ENCODE measurements at regions not wholly inside any gene's neighbourhood (a gene's known extent, or its start where the extent isn't known, plus 50 kb on each side); places are given as distances from the start of the nearest gene placed in this dataset.

- no peak for DNase-seq
- H3K4me1 ChIP-seq = no peaks in the 10 kb centered on the region
- intact Hi-C loops (cut with DNase I) = no loop called here
- TF ChIP-seq POLR2A (IDR thresholded peaks at IDR 0.05) (no peak), CTCF (IDR thresholded peaks at IDR 0.05) (no peak)
- H3K4me3 ChIP-seq = no peak overlapping the region
- peaks cover 0 to 13% (median 0%) of the 10 kb centered on the region in 3 donors for H3K9me3 ChIP-seq
- H3K36me3 ChIP-seq = no peaks in the 10 kb centered on the region
- no CpG with 5 or more reads among the region's 1 CpG for WGBS, 2 donors
- H3K27ac ChIP-seq = no peak overlapping the region
- no peaks in the 10 kb centered on the region for H3K27me3 ChIP-seq
These were observed 680.6 kb downstream of the ELAVL2 start for GRCh38 chr9:23145467-23145866.

- H3K27ac ChIP-seq = no peak overlapping the region
- H3K4me3 ChIP-seq = no peak overlapping the region
- no peaks in the 10 kb centered on the region for H3K36me3 ChIP-seq
- peaks cover 0 to 6% (median 0%) of the 10 kb centered on the region in 3 donors for H3K9me3 ChIP-seq
- TF ChIP-seq CTCF (IDR thresholded peaks at IDR 0.05) = no peak
- TF ChIP-seq POLR2A (IDR thresholded peaks at IDR 0.05) = no peak
- DNase-seq = no peak
- intact Hi-C loops (cut with DNase I) = no loop called here
- H3K4me1 ChIP-seq = no peaks in the 10 kb centered on the region
- WGBS, 2 donors = 81 to 93% methylated on average over 4 to 7 of the region's 7 CpGs
- H3K27me3 ChIP-seq = no peaks in the 10 kb centered on the region
These were observed 673.0 kb downstream of the ELAVL2 start for GRCh38 chr9:23153058-23153457.

- Histone ChIP-seq H3K36me3 (no peaks in the 10 kb centered on the region), H3K27ac (no peak overlapping the region), H3K4me1 (no peaks in the 10 kb centered on the region), H3K4me3 (no peak overlapping the region), H3K27me3 (no peaks in the 10 kb centered on the region), H3K9me3 (no peaks in the 10 kb centered on the region)
- no peak for DNase-seq
- intact Hi-C loops (cut with DNase I) = no loop called here
- 84 to 100% methylated on average over 2 of the region's 2 CpGs for WGBS, 2 donors
- TF ChIP-seq POLR2A (IDR thresholded peaks at IDR 0.05) = no peak
- TF ChIP-seq CTCF (IDR thresholded peaks at IDR 0.05) = no peak
These were observed 665.5 kb downstream of the ELAVL2 start for GRCh38 chr9:23160491-23160890.

GRCh38 chr9:23160952-23161469, 665.0 kb downstream of the ELAVL2 start:
- TF ChIP-seq CTCF (IDR thresholded peaks at IDR 0.05) (no peak), POLR2A (IDR thresholded peaks at IDR 0.05) (no peak)
- no peaks in the 10 kb centered on the region for H3K27me3 ChIP-seq
- no peak overlapping the region for H3K27ac ChIP-seq
- 43 to 86% methylated on average over 1 of the region's 1 CpG for WGBS, 2 donors
- no peak overlapping the region for H3K4me3 ChIP-seq
- no peaks in the 10 kb centered on the region for H3K9me3 ChIP-seq
- H3K36me3 ChIP-seq = no peaks in the 10 kb centered on the region
- intact Hi-C loops (cut with DNase I) = no loop called here
- DNase-seq = no peak
- no peaks in the 10 kb centered on the region for H3K4me1 ChIP-seq

- intact Hi-C loops (cut with DNase I) = no loop called here
- TF ChIP-seq POLR2A (IDR thresholded peaks at IDR 0.05) = no peak
- TF ChIP-seq CTCF (IDR thresholded peaks at IDR 0.05) = no peak
- Histone ChIP-seq H3K27ac (no peak overlapping the region), H3K9me3 (no peaks in the 10 kb centered on the region), H3K36me3 (no peaks in the 10 kb centered on the region), H3K4me1 (no peaks in the 10 kb centered on the region), H3K27me3 (no peaks in the 10 kb centered on the region), H3K4me3 (no peak overlapping the region)
- WGBS, 2 donors = 93% methylated on average over 3 of the region's 3 CpGs; no CpG with 5 or more reads in 1 of the 2 donors
- no peak for DNase-seq
These were observed 663.3 kb downstream of the ELAVL2 start for GRCh38 chr9:23162789-23163188.
